ENCODE measurements at regions not wholly inside any gene's neighbourhood (a gene's known extent, or its start where the extent isn't known, plus 50 kb on each side); places are given as distances from the start of the nearest gene placed in this dataset.
"Not testable (repeated sequence)": the region's sequence is repeated elsewhere in the genome, so short reads cannot be mapped to it uniquely, and the experiment has no call there.

GRCh38 chr6:84601366-84601765 lies 163.0 kb downstream of the TBX18 start:
- ATAC-seq: no peak
- Histone ChIP-seq H3K9me3 (ENCODE audit: control insufficient read depth, low read length) (no peaks in the 10 kb centered on the region), H3K27me3 (ENCODE audit: control insufficient read depth, insufficient read depth) (no peaks in the 10 kb centered on the region), H3K27ac (ENCODE audit: low read length) (no peak overlapping the region), H3K4me1 (ENCODE audit: control insufficient read depth, insufficient read depth, low read length) (no peaks in the 10 kb centered on the region), H3K4me3 (ENCODE audit: low read length) (no peak overlapping the region)
- no peak for DNase-seq
- 67% methylated on average over 3 of the region's 3 CpGs for WGBS
- intact Hi-C loops (cut with DNase I): no loop called here

GRCh38 chr6:84599991-84600390 lies 164.4 kb downstream of the TBX18 start:
- 54% methylated on average over 1 of the region's 1 CpG for WGBS
- Histone ChIP-seq H3K27ac (ENCODE audit: low read length) (no peak overlapping the region), H3K9me3 (ENCODE audit: control insufficient read depth, low read length) (no peaks in the 10 kb centered on the region), H3K27me3 (ENCODE audit: control insufficient read depth, insufficient read depth) (no peaks in the 10 kb centered on the region), H3K4me1 (ENCODE audit: control insufficient read depth, insufficient read depth, low read length) (no peaks in the 10 kb centered on the region), H3K4me3 (ENCODE audit: low read length) (no peak overlapping the region)
- intact Hi-C loops (cut with DNase I): no loop called here
- ATAC-seq: no peak
- DNase-seq: no peak

GRCh38 chr6:84597238-84597875 lies 167.0 kb downstream of the TBX18 start:
- no peaks in the 10 kb centered on the region for H3K9me3 ChIP-seq (ENCODE audit: control insufficient read depth, low read length)

GRCh38 chr6:84596488-84596887 lies 167.9 kb downstream of the TBX18 start:
- WGBS: 97% methylated on average over 1 of the region's 1 CpG
- DNase-seq: no peak
- intact Hi-C loops (cut with DNase I): no loop called here
- no peaks in the 10 kb centered on the region for H3K9me3 ChIP-seq (ENCODE audit: control insufficient read depth, low read length)
- H3K4me3 ChIP-seq (ENCODE audit: low read length): no peak overlapping the region
- no peak overlapping the region for H3K27ac ChIP-seq (ENCODE audit: low read length)
- no peak for ATAC-seq
- no peaks in the 10 kb centered on the region for H3K4me1 ChIP-seq (ENCODE audit: control insufficient read depth, insufficient read depth, low read length)
- no peaks in the 10 kb centered on the region for H3K27me3 ChIP-seq (ENCODE audit: control insufficient read depth, insufficient read depth)

More at GRCh38 chr6:84597238-84597875, 167.0 kb downstream of the TBX18 start:
- intact Hi-C loops (cut with DNase I): no loop called here
- H3K27me3 ChIP-seq (ENCODE audit: control insufficient read depth, insufficient read depth): no peaks in the 10 kb centered on the region
- 59% methylated on average over 4 of the region's 4 CpGs for WGBS
- ATAC-seq (no peak), DNase-seq (no peak)
- no peaks in the 10 kb centered on the region for H3K4me1 ChIP-seq (ENCODE audit: control insufficient read depth, insufficient read depth, low read length)
- peak overlapping the region; percentile 28 for H3K4me3 ChIP-seq (ENCODE audit: low read length)
- H3K27ac ChIP-seq (ENCODE audit: low read length): no peak overlapping the region

- Histone ChIP-seq H3K4me1 (ENCODE audit: control insufficient read depth, insufficient read depth, low read length) (no peaks in the 10 kb centered on the region), H3K27ac (ENCODE audit: low read length) (no peak overlapping the region), H3K9me3 (ENCODE audit: control insufficient read depth, low read length) (no peaks in the 10 kb centered on the region), H3K4me3 (ENCODE audit: low read length) (no peak overlapping the region), H3K27me3 (ENCODE audit: control insufficient read depth, insufficient read depth) (no peaks in the 10 kb centered on the region)
- ATAC-seq (no peak), DNase-seq (no peak)
- intact Hi-C loops (cut with DNase I): no loop called here
- 73% methylated on average over 5 of the region's 5 CpGs for WGBS
Observed at GRCh38 chr6:84588697-84589080, 175.7 kb downstream of the TBX18 start.

GRCh38 chr6:84587994-84588696 lies 176.3 kb downstream of the TBX18 start:
- intact Hi-C loops (cut with DNase I); H3K27ac ChIP-seq (ENCODE audit: low read length); ATAC-seq; H3K4me3 ChIP-seq (ENCODE audit: low read length); H3K27me3 ChIP-seq (ENCODE audit: control insufficient read depth, insufficient read depth); DNase-seq; H3K9me3 ChIP-seq (ENCODE audit: control insufficient read depth, low read length); H3K4me1 ChIP-seq (ENCODE audit: control insufficient read depth, insufficient read depth, low read length): not testable (repeated sequence)
- WGBS: 76% methylated on average over 21 of the region's 21 CpGs

GRCh38 chr6:84587202-84587940 lies 177.0 kb downstream of the TBX18 start:
- H3K4me1 ChIP-seq (ENCODE audit: control insufficient read depth, insufficient read depth, low read length); intact Hi-C loops (cut with DNase I); H3K27me3 ChIP-seq (ENCODE audit: control insufficient read depth, insufficient read depth); H3K27ac ChIP-seq (ENCODE audit: low read length); ATAC-seq; H3K4me3 ChIP-seq (ENCODE audit: low read length); H3K9me3 ChIP-seq (ENCODE audit: control insufficient read depth, low read length): not testable (repeated sequence)
- DNase-seq: peak in 2 of 3 donors; percentile 26 to 31
- WGBS: 94% methylated on average over 28 of the region's 28 CpGs

- intact Hi-C loops (cut with DNase I): no loop called here
- DNase-seq: no peak
- no peaks in the 10 kb centered on the region for H3K27me3 ChIP-seq (ENCODE audit: control insufficient read depth, insufficient read depth)
- no peaks in the 10 kb centered on the region for H3K9me3 ChIP-seq (ENCODE audit: control insufficient read depth, low read length)
- no peaks in the 10 kb centered on the region for H3K4me1 ChIP-seq (ENCODE audit: control insufficient read depth, insufficient read depth, low read length)
- H3K4me3 ChIP-seq (ENCODE audit: low read length): no peak overlapping the region
- H3K27ac ChIP-seq (ENCODE audit: low read length): no peak overlapping the region
- WGBS: 45% methylated on average over 5 of the region's 5 CpGs
- ATAC-seq: no peak
Observed at GRCh38 chr6:84583784-84584183, 180.6 kb downstream of the TBX18 start.

- H3K27ac ChIP-seq (ENCODE audit: low read length): no peak overlapping the region
- intact Hi-C loops (cut with DNase I): no loop called here
- no peaks in the 10 kb centered on the region for H3K9me3 ChIP-seq (ENCODE audit: control insufficient read depth, low read length)
- 85% methylated on average over 2 of the region's 2 CpGs for WGBS
- no peak overlapping the region for H3K4me3 ChIP-seq (ENCODE audit: low read length)
- DNase-seq: no peak
- H3K4me1 ChIP-seq (ENCODE audit: control insufficient read depth, insufficient read depth, low read length): no peaks in the 10 kb centered on the region
- ATAC-seq: no peak
- H3K27me3 ChIP-seq (ENCODE audit: control insufficient read depth, insufficient read depth): no peaks in the 10 kb centered on the region
Observed at GRCh38 chr6:84582997-84583396, 181.4 kb downstream of the TBX18 start.

GRCh38 chr6:84581494-84582259 lies 182.7 kb downstream of the TBX18 start:
- intact Hi-C loops (cut with DNase I): no loop called here
- ATAC-seq (no peak), DNase-seq (no peak)
- Histone ChIP-seq H3K4me3 (ENCODE audit: low read length) (no peak overlapping the region), H3K27ac (ENCODE audit: low read length) (no peak overlapping the region), H3K27me3 (ENCODE audit: control insufficient read depth, insufficient read depth) (no peaks in the 10 kb centered on the region), H3K9me3 (ENCODE audit: control insufficient read depth, low read length) (no peaks in the 10 kb centered on the region), H3K4me1 (ENCODE audit: control insufficient read depth, insufficient read depth, low read length) (no peaks in the 10 kb centered on the region)
- WGBS: 67% methylated on average over 4 of the region's 4 CpGs

GRCh38 chr6:84579404-84579803 lies 185.0 kb downstream of the TBX18 start:
- H3K4me3 ChIP-seq (ENCODE audit: low read length): no peak overlapping the region
- no peaks in the 10 kb centered on the region for H3K9me3 ChIP-seq (ENCODE audit: control insufficient read depth, low read length)
- DNase-seq: no peak
- H3K27ac ChIP-seq (ENCODE audit: low read length): no peak overlapping the region
- intact Hi-C loops (cut with DNase I): no loop called here
- no peaks in the 10 kb centered on the region for H3K4me1 ChIP-seq (ENCODE audit: control insufficient read depth, insufficient read depth, low read length)
- no peaks in the 10 kb centered on the region for H3K27me3 ChIP-seq (ENCODE audit: control insufficient read depth, insufficient read depth)
- ATAC-seq: no peak
- 0% methylated on average over 1 of the region's 1 CpG for WGBS
